Stimulated activated CD4-positive, alpha-beta T cell treated with anti-CD3 and anti-CD28 coated beads, TNF-alpha, amount 100 ng/mL, for 24 hours (primary cell): ENCODE measurements at regions not wholly inside any gene's neighbourhood (a gene's known extent, or its start where the extent isn't known, plus 50 kb on each side); places are given as distances from the start of the nearest gene placed in this dataset.
"Not testable (repeated sequence)": the region's sequence is repeated elsewhere in the genome, so short reads cannot be mapped to it uniquely, and the experiment has no call there.

Source experiments
- DNase-seq, 3 experiments: peaks; one replicate each; pipeline ENCODE4 v3.0.0-alpha.2; 2020; ENCODE audit warnings: low read depth in 3 of 3

- DNase-seq, result no peak
Observed at GRCh38 chr2:61675204-61675603, 137.0 kb upstream of the XPO1 start.

- no peak for DNase-seq
Observed at GRCh38 chr2:61671561-61672315, 133.6 kb upstream of the XPO1 start.

- no peak for DNase-seq
Observed at GRCh38 chr2:61670591-61671501, 132.7 kb upstream of the XPO1 start.

- no peak for DNase-seq
Observed at GRCh38 chr2:61664190-61664589, 126.0 kb upstream of the XPO1 start.

GRCh38 chr2:61662990-61663389 is 124.8 kb upstream of the XPO1 start:
- DNase-seq, result no peak

GRCh38 chr2:61660511-61661388 is 122.6 kb upstream of the XPO1 start:
- DNase-seq, result no peak

- no peak for DNase-seq
Observed at GRCh38 chr2:61658841-61659780, 121.0 kb upstream of the XPO1 start.

- DNase-seq, result not testable (repeated sequence)
Observed at GRCh38 chr2:61649946-61650345, 111.8 kb upstream of the XPO1 start.

- no peak for DNase-seq
Observed at GRCh38 chr2:61649021-61649420, 110.9 kb upstream of the XPO1 start.

GRCh38 chr2:61647044-61647443 is 108.9 kb upstream of the XPO1 start:
- DNase-seq, result no peak

- DNase-seq, result no peak
Observed at GRCh38 chr2:61645911-61646310, 107.8 kb upstream of the XPO1 start.

GRCh38 chr2:61643153-61643552 is 105.0 kb upstream of the XPO1 start:
- not testable (repeated sequence) for DNase-seq

- no peak for DNase-seq
Observed at GRCh38 chr2:61640406-61640805, 102.2 kb upstream of the XPO1 start.

- DNase-seq, result no peak
Observed at GRCh38 chr2:61639721-61640120, 101.6 kb upstream of the XPO1 start.

- no peak for DNase-seq
Observed at GRCh38 chr2:61636686-61637085, 98.5 kb upstream of the XPO1 start.

GRCh38 chr2:61634512-61634911 is 96.4 kb upstream of the XPO1 start:
- DNase-seq, result no peak

GRCh38 chr2:61633250-61633649 is 95.1 kb upstream of the XPO1 start:
- no peak for DNase-seq

GRCh38 chr2:61632276-61633169 is 94.4 kb upstream of the XPO1 start:
- DNase-seq, result no peak

GRCh38 chr2:61631321-61631720 is 93.2 kb upstream of the XPO1 start:
- DNase-seq, result no peak

- no peak for DNase-seq
Observed at GRCh38 chr2:61626827-61627226, 88.7 kb upstream of the XPO1 start.
